ENCODE measurements at regions not wholly inside any gene's neighbourhood (a gene's known extent, or its start where the extent isn't known, plus 50 kb on each side); places are given as distances from the start of the nearest gene placed in this dataset.

GRCh38 chr5:163248871-163249270 lies 188.5 kb upstream of the CCNG1 start:
- Histone ChIP-seq H3K27me3 (ENCODE audit: control insufficient read depth, extremely low read depth, insufficient read depth, low read length) (no peaks in the 10 kb centered on the region), H3K4me1 (ENCODE audit: control insufficient read depth, extremely low read depth, insufficient read depth, low read length) (no peaks in the 10 kb centered on the region), H3K36me3 (ENCODE audit: control insufficient read depth in 2 of 2, extremely low read depth in 1 of 2, insufficient read depth in 2 of 2, low read length in 2 of 2) (no peaks in the 10 kb centered on the region), H3K9me3 (ENCODE audit: control insufficient read depth, low read depth, low read length) (no peaks in the 10 kb centered on the region), H3K4me3 (ENCODE audit: control insufficient read depth in 2 of 3, extremely low read depth in 1 of 3, insufficient read depth in 2 of 3, low read depth in 1 of 3, low read length in 3 of 3) (no peak overlapping the region), H3K27ac (ENCODE audit: control insufficient read depth, insufficient read depth, low read length) (no peak overlapping the region), H3K9ac (ENCODE audit: control insufficient read depth, extremely low read depth, insufficient read depth, low read length) (no peak overlapping the region), H3K79me2 (ENCODE audit: control insufficient read depth, insufficient read depth, low read length) (no peaks in the 10 kb centered on the region), H3K4me2 (ENCODE audit: control insufficient read depth, extremely low read depth, insufficient read depth, low read depth, low read length) (no peak overlapping the region), H3K9me1 (ENCODE audit: control insufficient read depth, extremely low read depth, insufficient read depth, low read length) (no peaks in the 10 kb centered on the region), H2AFZ (ENCODE audit: control insufficient read depth, low read length) (no peak overlapping the region), H4K20me1 (ENCODE audit: control insufficient read depth, extremely low read depth, insufficient read depth, low read length) (no peaks in the 10 kb centered on the region)
- no peak for DNase-seq (ENCODE audit: low read depth, low spot score)
- dilution Hi-C loops (cut with MboI; ENCODE audit: extremely low pct_ligation_motif_present, low sequenced_read_pairs): no loop called here
- no peak for FAIRE-seq
- TF ChIP-seq CTCF (optimal IDR thresholded peaks at IDR 0.05 in 1 of 3, IDR thresholded peaks at IDR 0.05 in 1 of 3, conservative IDR thresholded peaks at IDR 0.05 in 1 of 3; ENCODE audit: extremely low read depth in 1 of 3, insufficient read depth in 2 of 3, low read length in 3 of 3): no peak
- TF ChIP-seq EZH2 (IDR thresholded peaks at IDR 0.05; ENCODE audit: low read length): no peak

- Histone ChIP-seq H3K9me3 (ENCODE audit: control insufficient read depth, low read depth, low read length) (no peaks in the 10 kb centered on the region), H3K27me3 (ENCODE audit: control insufficient read depth, extremely low read depth, insufficient read depth, low read length) (no peaks in the 10 kb centered on the region), H3K27ac (ENCODE audit: control insufficient read depth, insufficient read depth, low read length) (no peak overlapping the region), H3K4me1 (ENCODE audit: control insufficient read depth, extremely low read depth, insufficient read depth, low read length) (no peaks in the 10 kb centered on the region), H3K9me1 (ENCODE audit: control insufficient read depth, extremely low read depth, insufficient read depth, low read length) (no peaks in the 10 kb centered on the region), H3K79me2 (ENCODE audit: control insufficient read depth, insufficient read depth, low read length) (no peaks in the 10 kb centered on the region), H2AFZ (ENCODE audit: control insufficient read depth, low read length) (no peak overlapping the region), H4K20me1 (ENCODE audit: control insufficient read depth, extremely low read depth, insufficient read depth, low read length) (no peaks in the 10 kb centered on the region), H3K9ac (ENCODE audit: control insufficient read depth, extremely low read depth, insufficient read depth, low read length) (no peak overlapping the region), H3K36me3 (ENCODE audit: control insufficient read depth in 2 of 2, extremely low read depth in 1 of 2, insufficient read depth in 2 of 2, low read length in 2 of 2) (no peaks in the 10 kb centered on the region), H3K4me3 (ENCODE audit: control insufficient read depth in 2 of 3, extremely low read depth in 1 of 3, insufficient read depth in 2 of 3, low read depth in 1 of 3, low read length in 3 of 3) (no peak overlapping the region), H3K4me2 (ENCODE audit: control insufficient read depth, extremely low read depth, insufficient read depth, low read depth, low read length) (no peak overlapping the region)
- FAIRE-seq: no peak
- TF ChIP-seq EZH2 (IDR thresholded peaks at IDR 0.05; ENCODE audit: low read length) (no peak), CTCF (optimal IDR thresholded peaks at IDR 0.05 in 1 of 3, IDR thresholded peaks at IDR 0.05 in 1 of 3, conservative IDR thresholded peaks at IDR 0.05 in 1 of 3; ENCODE audit: extremely low read depth in 1 of 3, insufficient read depth in 2 of 3, low read length in 3 of 3) (no peak)
- DNase-seq (ENCODE audit: low read depth, low spot score): no peak
- dilution Hi-C loops (cut with MboI; ENCODE audit: extremely low pct_ligation_motif_present, low sequenced_read_pairs): no loop called here
Measured at GRCh38 chr5:163252950-163253349, 184.4 kb upstream of the CCNG1 start.

Data from keratinocyte (primary cell).